Keratinocyte (primary cell): ENCODE measurements at regions not wholly inside any gene's neighbourhood (a gene's known extent, or its start where the extent isn't known, plus 50 kb on each side); places are given as distances from the start of the nearest gene placed in this dataset.

Source experiments
- CTCF ChIP-seq, 3 experiments: IDR thresholded peaks in 1 of 3; conservative IDR thresholded peaks in 1 of 3; optimal IDR thresholded peaks in 1 of 3; 2 replicates in 2 of 3; 3 replicates in 1 of 3; pipeline versions ENCODE3 to v1.5.1; 2011; ENCODE audit warnings: low read length in 3 of 3, mild to moderate bottlenecking in 3 of 3, moderate library complexity in 2 of 3, control low read depth in 1 of 3, inconsistent platforms in 1 of 3; ENCODE audit not compliant: insufficient read depth in 2 of 3; ENCODE audit errors: extremely low read depth in 1 of 3
- EZH2 ChIP-seq: IDR thresholded peaks from one replicate; pipeline ENCODE4 v1.6.1; 2012; ENCODE audit warnings: inconsistent platforms, mild to moderate bottlenecking, low read length, moderate library complexity

- TF ChIP-seq CTCF (optimal IDR thresholded peaks at IDR 0.05 in 1 of 3, IDR thresholded peaks at IDR 0.05 in 1 of 3, conservative IDR thresholded peaks at IDR 0.05 in 1 of 3; ENCODE audit: extremely low read depth in 1 of 3, insufficient read depth in 2 of 3, low read length in 3 of 3) (no peak), EZH2 (no peak)
These were observed 216.0 kb downstream of the SEC14L1 start for GRCh38 chr17:77356690-77357201.
